HEK293 (cell line): ENCODE measurements at regions not wholly inside any gene's neighbourhood (a gene's known extent, or its start where the extent isn't known, plus 50 kb on each side); places are given as distances from the start of the nearest gene placed in this dataset.

ENCODE experiments used
- GLIS2 ChIP-seq: fragments of 450-650 bp; formaldehyde crosslinking; IDR thresholded peaks from 2 replicates; pipeline ENCODE4 v1.5.1; 2016; ENCODE audit warnings: missing biosample characterization, missing genetic modification characterization
- REST ChIP-seq: fragments of 450-650 bp; formaldehyde crosslinking; IDR thresholded peaks from 2 replicates; pipeline ENCODE4 v1.5.1; 2016; ENCODE audit warnings: missing biosample characterization, missing genetic modification characterization
- TCF7L2 ChIP-seq: IDR thresholded peaks from 2 replicates; pipeline ENCODE4 v1.6.1; 2011; ENCODE audit warnings: low read depth, mild to moderate bottlenecking, inconsistent platforms, low read length, moderate library complexity, borderline replicate concordance
- TSHZ1 ChIP-seq: fragments of 450-650 bp; formaldehyde crosslinking; IDR thresholded peaks from 2 replicates; pipeline ENCODE4 v1.5.1; 2016; ENCODE audit warnings: missing biosample characterization, missing genetic modification characterization, borderline replicate concordance
- ZBTB7A ChIP-seq: fragments of 450-650 bp; formaldehyde crosslinking; IDR thresholded peaks from 2 replicates; pipeline ENCODE4 v1.5.1; 2016; ENCODE audit warnings: low read depth, missing biosample characterization, missing genetic modification characterization
- ZBTB8A ChIP-seq: fragments of 450-650 bp; formaldehyde crosslinking; IDR thresholded peaks from 2 replicates; pipeline ENCODE4 v1.5.1; 2016; ENCODE audit warnings: missing biosample characterization, missing genetic modification characterization
- ZNF544 ChIP-seq: fragments of 450-650 bp; formaldehyde crosslinking; IDR thresholded peaks from 2 replicates; pipeline ENCODE4 v1.5.0; 2017; ENCODE audit warnings: missing biosample characterization, missing genetic modification characterization
- ZNF558 ChIP-seq: fragments of 450-650 bp; formaldehyde crosslinking; IDR thresholded peaks from 2 replicates; pipeline ENCODE4 v1.5.1; 2016; ENCODE audit warnings: missing biosample characterization, missing genetic modification characterization
- ZNF76 ChIP-seq: fragments of 450-650 bp; formaldehyde crosslinking; IDR thresholded peaks from 2 replicates; pipeline ENCODE4; 2016; ENCODE audit warnings: low read depth, missing biosample characterization, missing genetic modification characterization, borderline replicate concordance
- ZSCAN30 ChIP-seq: fragments of 450-650 bp; IDR thresholded peaks from 2 replicates; pipeline ENCODE4 v1.5.1; 2018; ENCODE audit warnings: missing biosample characterization, mild to moderate bottlenecking, missing genetic modification characterization, moderate library complexity
- TF ChIP-seq, protein P1 (sequence below): fragments of 450-650 bp; formaldehyde crosslinking; IDR thresholded peaks from 2 replicates; pipeline ENCODE4 v1.5.1; 2016; ENCODE audit warnings: missing biosample characterization, missing genetic modification characterization
- TF ChIP-seq, protein P2 (sequence below): fragments of 450-650 bp; formaldehyde crosslinking; IDR thresholded peaks from 2 replicates; pipeline ENCODE4 v1.5.1; 2016; ENCODE audit warnings: missing biosample characterization, missing genetic modification characterization
- TF ChIP-seq, protein P3 (sequence below): fragments of 450-650 bp; IDR thresholded peaks from 2 replicates; pipeline ENCODE4 v1.5.1; 2018; ENCODE audit warnings: missing biosample characterization, missing genetic modification characterization

DNA sequence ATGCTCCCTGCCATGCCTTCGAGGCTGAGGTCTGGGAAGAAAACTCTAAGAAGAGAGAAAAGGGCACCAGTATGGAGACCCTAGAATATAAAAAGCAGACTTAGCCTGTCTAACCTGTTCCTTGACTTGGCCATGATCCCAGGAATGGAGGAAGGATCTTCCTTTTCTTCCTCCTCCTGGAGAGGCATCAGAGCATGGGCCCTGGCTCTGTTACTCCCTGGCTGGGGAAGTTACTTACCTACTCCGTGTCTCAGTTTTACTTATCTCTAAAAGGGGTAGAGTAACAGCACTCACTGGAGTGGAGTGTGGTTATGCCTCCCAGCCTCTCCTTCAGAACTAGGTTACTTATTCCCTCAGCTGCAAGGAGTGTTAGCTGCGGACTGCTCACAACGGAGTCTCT, 55.2 kb upstream of the PHF21A start:
- TF ChIP-seq, protein P1, sequence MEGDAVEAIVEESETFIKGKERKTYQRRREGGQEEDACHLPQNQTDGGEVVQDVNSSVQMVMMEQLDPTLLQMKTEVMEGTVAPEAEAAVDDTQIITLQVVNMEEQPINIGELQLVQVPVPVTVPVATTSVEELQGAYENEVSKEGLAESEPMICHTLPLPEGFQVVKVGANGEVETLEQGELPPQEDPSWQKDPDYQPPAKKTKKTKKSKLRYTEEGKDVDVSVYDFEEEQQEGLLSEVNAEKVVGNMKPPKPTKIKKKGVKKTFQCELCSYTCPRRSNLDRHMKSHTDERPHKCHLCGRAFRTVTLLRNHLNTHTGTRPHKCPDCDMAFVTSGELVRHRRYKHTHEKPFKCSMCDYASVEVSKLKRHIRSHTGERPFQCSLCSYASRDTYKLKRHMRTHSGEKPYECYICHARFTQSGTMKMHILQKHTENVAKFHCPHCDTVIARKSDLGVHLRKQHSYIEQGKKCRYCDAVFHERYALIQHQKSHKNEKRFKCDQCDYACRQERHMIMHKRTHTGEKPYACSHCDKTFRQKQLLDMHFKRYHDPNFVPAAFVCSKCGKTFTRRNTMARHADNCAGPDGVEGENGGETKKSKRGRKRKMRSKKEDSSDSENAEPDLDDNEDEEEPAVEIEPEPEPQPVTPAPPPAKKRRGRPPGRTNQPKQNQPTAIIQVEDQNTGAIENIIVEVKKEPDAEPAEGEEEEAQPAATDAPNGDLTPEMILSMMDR (tag by site-specific recombination): no peak
- TF ChIP-seq ZNF544 (tag by site-specific recombination) (no peak), ZNF76 (no peak), ZSCAN30 (tag by site-specific recombination) (no peak), TCF7L2 (no peak), GLIS2 (tag by site-specific recombination) (no peak), ZNF558 (tag by site-specific recombination) (no peak), ZBTB8A (tag by site-specific recombination) (no peak), ZBTB7A (tag by site-specific recombination) (no peak), REST (tag by site-specific recombination) (no peak), TSHZ1 (no peak)
- TF ChIP-seq, protein P2, sequence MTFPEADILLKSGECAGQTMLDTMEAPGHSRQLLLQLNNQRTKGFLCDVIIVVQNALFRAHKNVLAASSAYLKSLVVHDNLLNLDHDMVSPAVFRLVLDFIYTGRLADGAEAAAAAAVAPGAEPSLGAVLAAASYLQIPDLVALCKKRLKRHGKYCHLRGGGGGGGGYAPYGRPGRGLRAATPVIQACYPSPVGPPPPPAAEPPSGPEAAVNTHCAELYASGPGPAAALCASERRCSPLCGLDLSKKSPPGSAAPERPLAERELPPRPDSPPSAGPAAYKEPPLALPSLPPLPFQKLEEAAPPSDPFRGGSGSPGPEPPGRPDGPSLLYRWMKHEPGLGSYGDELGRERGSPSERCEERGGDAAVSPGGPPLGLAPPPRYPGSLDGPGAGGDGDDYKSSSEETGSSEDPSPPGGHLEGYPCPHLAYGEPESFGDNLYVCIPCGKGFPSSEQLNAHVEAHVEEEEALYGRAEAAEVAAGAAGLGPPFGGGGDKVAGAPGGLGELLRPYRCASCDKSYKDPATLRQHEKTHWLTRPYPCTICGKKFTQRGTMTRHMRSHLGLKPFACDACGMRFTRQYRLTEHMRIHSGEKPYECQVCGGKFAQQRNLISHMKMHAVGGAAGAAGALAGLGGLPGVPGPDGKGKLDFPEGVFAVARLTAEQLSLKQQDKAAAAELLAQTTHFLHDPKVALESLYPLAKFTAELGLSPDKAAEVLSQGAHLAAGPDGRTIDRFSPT (tag by site-specific recombination): no peak
- TF ChIP-seq, protein P3, sequence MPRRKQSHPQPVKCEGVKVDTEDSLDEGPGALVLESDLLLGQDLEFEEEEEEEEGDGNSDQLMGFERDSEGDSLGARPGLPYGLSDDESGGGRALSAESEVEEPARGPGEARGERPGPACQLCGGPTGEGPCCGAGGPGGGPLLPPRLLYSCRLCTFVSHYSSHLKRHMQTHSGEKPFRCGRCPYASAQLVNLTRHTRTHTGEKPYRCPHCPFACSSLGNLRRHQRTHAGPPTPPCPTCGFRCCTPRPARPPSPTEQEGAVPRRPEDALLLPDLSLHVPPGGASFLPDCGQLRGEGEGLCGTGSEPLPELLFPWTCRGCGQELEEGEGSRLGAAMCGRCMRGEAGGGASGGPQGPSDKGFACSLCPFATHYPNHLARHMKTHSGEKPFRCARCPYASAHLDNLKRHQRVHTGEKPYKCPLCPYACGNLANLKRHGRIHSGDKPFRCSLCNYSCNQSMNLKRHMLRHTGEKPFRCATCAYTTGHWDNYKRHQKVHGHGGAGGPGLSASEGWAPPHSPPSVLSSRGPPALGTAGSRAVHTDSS: no peak
